GM12878 (cell line): ENCODE measurements at regions not wholly inside any gene's neighbourhood (a gene's known extent, or its start where the extent isn't known, plus 50 kb on each side); places are given as distances from the start of the nearest gene placed in this dataset.
A peak's percentile ranks its signal among the peaks of the same experiment; 100 is the strongest.

Experiments
- ATAC-seq: fragments of 200-7000 bp; cut with Tn5 transposase; 3 replicates; pipeline ENCODE4 v1.9.1; 2020; ENCODE audit warnings: mild to moderate bottlenecking, moderate library complexity
- BruUV-seq: library from RNA; stranded (reverse); fragments of 400-500 nt; replicated peaks from 2 replicates; lab custom pipeline; 2021; lab: Mats Ljungman, UMichigan
- CTCF ChIA-PET: fragments of 300-600 bp; sonication (Branson Sonifier 250); formaldehyde crosslinking; extraction: SDS; loops from one replicate; lab custom pipeline; 2021; ENCODE audit warnings: inconsistent platforms; lab: Yijun Ruan, JAX
- POLR2A ChIA-PET: fragments of 350-600 bp; formaldehyde crosslinking; extraction: SDS; loops from one replicate; lab custom pipeline; 2021; ENCODE audit warnings: inconsistent platforms; lab: Charles Lee
- RAD21 ChIA-PET: fragments of 300-600 bp; sonication (Branson Sonifier 250); formaldehyde crosslinking; loops from one replicate; lab custom pipeline; 2023; ENCODE audit warnings: antibody characterized with exemption; ENCODE audit not compliant: unreplicated experiment; lab: Charles Lee
- SMC1A ChIA-PET: fragments of 300-600 bp; sonication (Branson Sonifier 250); formaldehyde crosslinking; loops from one replicate; lab custom pipeline; 2023; ENCODE audit not compliant: unreplicated experiment, uncharacterized antibody; lab: Charles Lee
- DNase-seq: peaks from one replicate; pipeline ENCODE4 v3.0.0-alpha.2; 2011; ENCODE audit warnings: low read depth, low spot score
- FAIRE-seq: peaks from 3 replicates; lab custom pipeline; 2011; peaks lifted over from hg19 to GRCh38; lab: Jason Lieb, UNC
- H2AFZ ChIP-seq: 2 replicates; pipeline ENCODE4 v1.6.0; 2011; ENCODE audit warnings: low read depth, low read length, control low read depth; ENCODE audit not compliant: control insufficient read depth
- H3K27ac ChIP-seq: 2 replicates; pipeline ENCODE4 v1.5.1; 2011; ENCODE audit warnings: control low read depth; ENCODE audit not compliant: control insufficient read depth, insufficient read depth
- H3K27me3 ChIP-seq, 2 experiments: replicated peaks in 1 of 2; 2 replicates each; pipeline versions ENCODE4 v1.6.0 to v1.6.1; 2011; ENCODE audit warnings: low read length in 1 of 2; ENCODE audit not compliant: control insufficient read depth in 2 of 2, insufficient read depth in 2 of 2
- H3K36me3 ChIP-seq, 2 experiments: 2 replicates each; pipeline ENCODE4 v1.5.1; 2011; ENCODE audit warnings: low read length in 1 of 2; ENCODE audit not compliant: control insufficient read depth in 2 of 2, insufficient read depth in 2 of 2
- H3K4me1 ChIP-seq: 2 replicates; pipeline ENCODE4 v1.6.1; 2011; ENCODE audit warnings: mild to moderate bottlenecking, low read length, moderate library complexity, mixed read lengths; ENCODE audit not compliant: control insufficient read depth, insufficient read depth
- H3K4me2 ChIP-seq: 2 replicates; pipeline ENCODE4 v1.6.0; 2011; ENCODE audit warnings: control low read depth; ENCODE audit not compliant: control insufficient read depth, insufficient read depth
- H3K4me3 ChIP-seq: fragments of 200-600 bp; sonication (generic); 2 replicates; pipeline ENCODE4 v1.5.1; 2016
- H3K79me2 ChIP-seq: 2 replicates; pipeline ENCODE4 v1.6.0; 2011; ENCODE audit warnings: low read length; ENCODE audit not compliant: control insufficient read depth, insufficient read depth
- H3K9ac ChIP-seq: 2 replicates; pipeline ENCODE4 v1.8.0; 2011; ENCODE audit warnings: low read length, control low read depth, mixed read lengths; ENCODE audit not compliant: control insufficient read depth, insufficient read depth
- H3K9me3 ChIP-seq: replicated peaks from 3 replicates; pipeline ENCODE4 v1.5.1; 2011; ENCODE audit warnings: mild to moderate bottlenecking, low read length; ENCODE audit not compliant: control insufficient read depth, insufficient read depth
- H4K20me1 ChIP-seq: 2 replicates; pipeline ENCODE4 v1.6.0; 2011; ENCODE audit not compliant: control insufficient read depth, insufficient read depth
- BCL3 ChIP-seq: IDR thresholded peaks from 2 replicates; pipeline ENCODE4 v1.6.1; 2011; ENCODE audit warnings: borderline replicate concordance, low read depth, mild to moderate bottlenecking, moderate library complexity, low read length; ENCODE audit not compliant: insufficient read depth, poor library complexity, severe bottlenecking
- BHLHE40 ChIP-seq, 2 experiments: fragments of 450-650 bp in 1 of 2; IDR thresholded peaks; 2 replicates each; pipeline ENCODE4 v1.6.1; 2011 to 2017; ENCODE audit warnings: low read depth in 2 of 2, borderline replicate concordance in 1 of 2, improper control_type of control experiment in 1 of 2, low read length in 1 of 2, mild to moderate bottlenecking in 1 of 2
- KDM1A ChIP-seq: fragments of 200-600 bp; sonication (generic); IDR thresholded peaks from 2 replicates; pipeline ENCODE4 v1.6.1; 2016; ENCODE audit warnings: borderline replicate concordance
- NFYA ChIP-seq: IDR thresholded peaks from 2 replicates; pipeline ENCODE4 v1.6.1; 2011; ENCODE audit warnings: low read depth, mild to moderate bottlenecking, low read length, improper control_type of control experiment, borderline replicate concordance
- SMC3 ChIP-seq: IDR thresholded peaks from 2 replicates; pipeline ENCODE4 v1.6.1; 2011; ENCODE audit warnings: low read length, improper control_type of control experiment, borderline replicate concordance
- WRNIP1 ChIP-seq: IDR thresholded peaks from 2 replicates; pipeline ENCODE4 v1.6.1; 2011; ENCODE audit warnings: low read depth, low read length, improper control_type of control experiment, borderline replicate concordance
- ZBTB4 ChIP-seq: fragments of 450-650 bp; formaldehyde crosslinking; IDR thresholded peaks from 2 replicates; pipeline ENCODE4 v1.4.0; 2022; ENCODE audit warnings: mild to moderate bottlenecking, moderate library complexity
- ZSCAN29 ChIP-seq: fragments of 450-650 bp; IDR thresholded peaks from 2 replicates; pipeline ENCODE4 v1.6.1; 2017; ENCODE audit warnings: mild to moderate bottlenecking, moderate library complexity
- WGBS: methylation state at CpG from one replicate; pipeline ENCODE4 v1.1.6; 2016; ENCODE audit warnings: low lambda C conversion rate; ENCODE audit not compliant: insufficient replicate concordance, insufficient coverage; ENCODE audit errors: missing lambda C conversion rate; 5-methylcytosine and 5-hydroxymethylcytosine counted together
- in situ Hi-C: fragments of 300-500 bp; cut with MboI; formaldehyde crosslinking; loops from 9 replicates; pipeline ENCODE4 v1.14.3; 2018; ENCODE audit warnings: mixed read lengths
- intact Hi-C: fragments of 100-400 bp; cut with micrococcal nuclease; formaldehyde crosslinking; loops from one replicate; pipeline ENCODE4 v1.14.2; 2022; ENCODE audit not compliant: unreplicated experiment

- BruUV-seq = no TSS peak
- no peak overlapping the region for H2AFZ ChIP-seq
These were observed 297.2 kb upstream of the PLXNA2 start for GRCh38 chr1:208541225-208541855.

GRCh38 chr1:208542309-208542708, 298.1 kb upstream of the PLXNA2 start:
- intact Hi-C loops (no loop called here), in situ Hi-C loops (no loop called here)
- POLR2A ChIA-PET = no interaction called here
- ATAC-seq = no peak
- no peak for DNase-seq
- RAD21 ChIA-PET = no interaction called here
- 62% methylated on average over 3 of the region's 3 CpGs for WGBS
- Histone ChIP-seq H4K20me1 (no peaks in the 10 kb centered on the region), H3K27me3 (no peaks in the 10 kb centered on the region; a peak in 1 of 4 replicates), H3K9ac (no peak overlapping the region), H3K4me2 (no peak overlapping the region), H2AFZ (no peak overlapping the region), H3K27ac (no peak overlapping the region), H3K4me1 (no peaks in the 10 kb centered on the region), H3K36me3 (no peaks in the 10 kb centered on the region), H3K79me2 (no peaks in the 10 kb centered on the region), H3K4me3 (no peak overlapping the region), H3K9me3 (no peaks in the 10 kb centered on the region)
- FAIRE-seq = no peak
- TF ChIP-seq NFYA (no peak), WRNIP1 (no peak), ZBTB4 (no peak), BCL3 (no peak), BHLHE40 (IDR thresholded peaks at IDR 0.05; ENCODE audit: borderline replicate concordance in 1 of 2, low read depth in 2 of 2, low read length in 1 of 2) (no peak)
- SMC1A ChIA-PET = interaction anchor here (1.2 kb wide), 1 partner anchor 9 kb away, joined by 3 read pairs; no protein-coding TSS in a partner anchor
- CTCF ChIA-PET = no interaction called here
- BruUV-seq = no TSS peak

More at GRCh38 chr1:208541225-208541855, 297.2 kb upstream of the PLXNA2 start:
- RAD21 ChIA-PET = no interaction called here
- Histone ChIP-seq H3K4me2 (no peak overlapping the region), H3K4me1 (no peaks in the 10 kb centered on the region), H3K27me3 (no peaks in the 10 kb centered on the region; a peak in 1 of 4 replicates), H3K27ac (no peak overlapping the region), H4K20me1 (no peaks in the 10 kb centered on the region), H3K4me3 (no peak overlapping the region), H3K36me3 (no peaks in the 10 kb centered on the region), H3K79me2 (no peaks in the 10 kb centered on the region), H3K9ac (no peak overlapping the region), H3K9me3 (no peaks in the 10 kb centered on the region)
- ATAC-seq = peak; percentile 50
- intact Hi-C loops (no loop called here), in situ Hi-C loops (no loop called here)
- SMC1A ChIA-PET = interaction anchor here (1.2 kb wide), 1 partner anchor 10 kb away, joined by 3 read pairs; no protein-coding TSS in a partner anchor
- CTCF ChIA-PET = no interaction called here
- TF ChIP-seq SMC3 = no peak
- no peak for TF ChIP-seq KDM1A
- no peak for TF ChIP-seq ZSCAN29
- 16% methylated on average over 4 of the region's 4 CpGs for WGBS
- FAIRE-seq = no peak
- POLR2A ChIA-PET = no interaction called here
- peak; percentile 11 for DNase-seq
